IPS DF 19.7 (cell line): ENCODE measurements at regions not wholly inside any gene's neighbourhood (a gene's known extent, or its start where the extent isn't known, plus 50 kb on each side); places are given as distances from the start of the nearest gene placed in this dataset.
"Not testable (repeated sequence)": the region's sequence is repeated elsewhere in the genome, so short reads cannot be mapped to it uniquely, and the experiment has no call there.

Experiments used
- DNase-seq: peaks from one replicate; pipeline ENCODE4 v3.0.0-alpha.2; 2013; ENCODE audit warnings: low read depth, low spot score

DNA sequence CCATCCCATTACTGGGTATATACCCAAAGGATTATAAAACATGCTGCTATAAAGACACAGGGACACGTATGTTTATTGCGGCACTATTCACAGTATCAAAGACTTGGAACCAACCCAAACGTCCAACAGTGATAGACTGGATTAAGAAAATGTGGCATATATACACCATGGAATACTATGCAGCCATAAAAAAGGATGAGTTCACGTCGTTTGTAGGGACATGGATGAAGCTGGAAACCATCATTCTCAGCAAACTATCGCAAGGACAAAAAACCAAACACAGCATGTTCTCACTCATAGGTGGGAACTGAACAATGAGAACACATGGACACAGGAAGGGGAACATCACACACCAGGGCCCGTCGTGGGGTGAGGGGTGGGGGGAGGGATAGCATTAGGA, 106.1 kb downstream of the CHD1L start:
- DNase-seq = not testable (repeated sequence)

DNA sequence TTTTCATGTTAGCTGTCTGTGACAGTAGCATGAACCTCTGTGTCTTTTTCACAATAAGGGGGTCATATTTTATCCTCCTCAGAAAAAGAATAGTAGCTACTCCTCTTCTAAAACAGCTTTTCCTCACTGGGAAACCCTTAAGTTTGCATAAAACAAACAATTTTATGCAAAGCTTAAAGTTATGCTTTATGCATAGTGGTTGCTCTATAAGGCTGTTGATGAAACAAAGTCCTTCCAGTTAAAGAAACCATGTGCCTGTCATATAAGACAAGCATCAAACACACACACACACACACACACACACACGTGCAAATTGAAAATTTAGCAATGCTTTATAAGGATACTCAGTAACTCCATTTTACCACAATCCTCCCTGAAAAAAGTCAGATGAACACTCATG, 107.0 kb downstream of the CHD1L start:
- no peak for DNase-seq

DNA sequence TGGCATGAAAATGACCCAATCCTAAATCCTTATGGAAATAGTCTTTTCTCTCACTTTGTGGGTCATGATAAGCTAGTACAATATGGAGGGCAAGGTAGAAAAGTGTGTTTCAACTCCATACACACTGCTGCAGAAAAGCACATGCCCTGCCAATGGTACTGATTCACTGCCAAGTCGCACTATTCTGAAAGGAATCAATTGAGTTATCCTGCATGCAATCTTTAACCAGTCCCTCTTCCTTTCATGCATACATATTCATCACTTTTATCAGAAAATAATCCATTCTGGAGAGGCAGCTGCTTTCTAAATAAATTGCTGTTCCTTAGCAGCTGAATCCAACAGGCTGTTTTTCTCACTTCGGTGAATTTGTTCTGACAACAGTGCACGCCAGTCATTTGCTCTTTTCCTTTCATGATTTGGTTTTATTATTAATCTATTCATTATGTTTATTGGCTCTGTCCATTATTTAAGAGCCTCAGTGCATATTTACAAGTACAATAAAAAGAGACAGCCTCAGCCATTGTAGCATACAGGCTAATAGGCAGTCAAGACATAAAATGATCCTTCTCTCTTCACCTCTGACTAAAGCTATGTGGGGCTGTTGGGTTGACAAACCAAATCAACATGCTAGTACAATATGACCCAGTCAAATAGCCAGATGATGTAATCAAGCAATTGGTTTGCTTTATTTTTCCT, 108.8 kb downstream of the CHD1L start:
- no peak for DNase-seq

DNA sequence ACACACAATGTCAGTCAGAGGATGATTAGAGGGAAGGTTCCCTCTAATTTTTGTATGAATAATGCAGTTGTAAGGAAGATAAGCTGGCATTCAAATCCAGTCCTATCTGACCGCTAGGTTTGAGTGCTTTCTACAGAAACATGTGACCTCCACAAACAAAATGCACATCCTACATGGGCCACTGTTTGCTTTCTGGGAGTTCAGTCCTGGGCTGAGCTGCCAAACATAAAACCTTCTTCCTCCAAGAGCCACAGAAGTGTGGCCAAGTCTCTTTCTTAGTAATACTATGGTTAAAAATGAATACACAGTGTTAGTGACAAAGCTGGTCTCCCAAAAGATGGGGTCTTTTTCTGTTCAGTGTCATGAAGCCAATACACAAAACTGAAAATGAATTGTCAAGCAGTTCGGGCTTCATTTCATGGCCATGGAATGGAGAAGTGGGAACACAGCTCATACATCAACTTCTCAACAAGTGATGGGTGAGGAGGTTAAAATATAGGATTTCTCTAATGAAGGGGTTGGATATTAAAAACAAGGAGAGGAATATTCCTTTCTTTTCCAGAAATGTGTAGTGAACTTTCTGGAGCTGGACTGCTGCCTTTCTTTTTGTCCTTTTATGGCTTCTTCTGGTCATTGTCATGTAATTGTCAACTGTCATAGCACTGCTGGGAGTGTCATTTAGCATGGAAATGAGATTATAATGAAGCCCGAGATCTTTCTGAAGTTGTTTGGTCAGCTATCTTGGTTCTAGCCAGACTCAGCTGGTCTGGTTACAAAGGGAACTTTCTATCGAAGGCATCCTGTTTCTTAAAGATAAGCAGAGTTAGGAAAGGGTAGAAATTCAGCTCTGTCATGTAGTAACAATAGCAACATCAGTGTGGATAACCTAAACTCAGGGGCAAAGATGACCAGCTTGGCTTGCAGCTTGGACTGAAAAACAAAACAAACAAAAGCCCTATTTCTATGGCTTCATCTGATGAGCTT, 135.1 kb downstream of the CHD1L start:
- DNase-seq = no peak

DNA sequence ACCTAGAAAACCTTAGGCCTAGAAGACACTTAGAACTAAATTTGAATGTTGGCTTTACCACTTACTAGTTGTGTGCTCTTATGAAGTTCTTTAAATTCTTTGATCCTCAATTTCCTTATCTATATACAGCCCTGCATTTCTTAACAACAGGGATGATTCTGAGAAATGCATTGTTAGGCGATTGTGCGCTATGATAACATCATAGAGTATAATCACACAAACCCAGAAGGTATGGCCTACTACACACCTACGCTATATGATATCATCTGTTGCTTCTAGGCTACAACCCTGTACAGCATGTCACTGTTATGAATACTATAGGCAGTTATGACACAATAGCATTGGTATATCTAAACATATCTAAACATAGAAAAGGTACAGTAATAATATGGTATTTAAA, 137.4 kb downstream of the CHD1L start:
- no peak for DNase-seq

DNA sequence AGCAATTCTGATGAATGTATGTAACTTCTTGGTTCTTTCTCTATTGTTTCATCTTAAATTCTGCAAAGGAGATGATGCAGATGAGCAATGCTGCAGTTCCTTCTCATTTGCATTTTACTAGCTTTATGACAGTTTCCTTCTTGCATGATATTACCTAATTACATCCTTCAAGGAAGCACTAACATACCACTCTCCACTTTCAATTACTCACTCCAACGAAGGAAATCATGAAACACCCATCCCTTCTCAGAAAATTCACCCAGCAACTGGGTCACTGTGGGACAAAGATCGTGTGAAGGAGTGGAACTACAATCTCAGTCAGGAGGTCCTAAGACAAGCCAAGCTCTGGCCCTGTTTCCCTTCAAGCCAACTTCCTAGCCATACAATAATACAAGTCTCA, 142.3 kb downstream of the CHD1L start:
- DNase-seq = no peak

DNA sequence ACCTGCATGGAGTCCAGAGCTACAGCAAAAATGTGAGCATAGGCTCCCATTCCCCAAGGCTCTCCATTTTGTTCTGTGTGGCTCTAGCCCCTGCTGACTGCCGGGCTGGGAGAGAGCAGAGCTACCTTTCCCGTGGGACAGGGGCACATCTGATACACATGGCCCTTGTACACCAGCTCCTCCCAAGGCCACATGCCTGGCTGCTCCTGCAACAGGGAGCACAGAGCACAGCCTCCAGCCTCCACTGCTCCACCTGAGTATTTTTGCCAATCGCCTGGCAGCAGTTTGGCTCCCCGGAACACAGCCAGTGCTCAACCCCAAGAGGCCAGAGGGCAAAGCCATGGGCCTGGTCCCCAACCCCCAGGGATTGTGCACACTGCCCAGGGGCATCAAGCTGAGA, 146.5 kb downstream of the CHD1L start:
- DNase-seq = no peak

DNA sequence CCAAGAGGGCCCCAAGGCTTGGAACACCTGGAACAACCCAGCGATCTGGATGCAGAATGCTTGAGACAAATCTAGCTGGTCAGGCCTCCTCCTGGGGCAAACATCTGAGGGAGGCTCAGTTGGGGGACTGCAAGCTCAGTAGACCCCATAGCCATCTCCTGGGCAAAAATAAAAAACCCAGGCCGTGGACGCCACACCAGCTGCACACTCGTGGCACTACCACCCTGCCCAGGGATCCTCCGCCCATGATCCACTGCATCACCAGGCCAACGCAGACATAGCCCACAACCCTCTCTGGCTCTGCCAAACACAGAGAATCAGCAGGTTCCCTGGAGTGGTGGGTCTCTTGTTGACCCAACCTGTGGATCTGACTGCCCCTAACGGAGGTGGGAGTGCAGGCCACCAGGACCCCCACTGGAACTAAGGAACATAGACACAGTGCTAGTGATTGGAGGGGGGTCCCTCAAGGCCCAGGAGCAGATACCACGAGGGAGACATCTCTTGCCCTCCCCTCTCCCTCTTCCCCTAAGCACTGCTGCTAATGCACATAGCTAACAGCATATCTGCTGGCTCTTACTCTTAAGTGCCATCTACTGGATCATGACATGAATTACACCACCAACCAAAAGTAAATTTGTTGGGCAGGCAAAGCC, 147.2 kb downstream of the CHD1L start:
- peak; percentile 42 for DNase-seq

DNA sequence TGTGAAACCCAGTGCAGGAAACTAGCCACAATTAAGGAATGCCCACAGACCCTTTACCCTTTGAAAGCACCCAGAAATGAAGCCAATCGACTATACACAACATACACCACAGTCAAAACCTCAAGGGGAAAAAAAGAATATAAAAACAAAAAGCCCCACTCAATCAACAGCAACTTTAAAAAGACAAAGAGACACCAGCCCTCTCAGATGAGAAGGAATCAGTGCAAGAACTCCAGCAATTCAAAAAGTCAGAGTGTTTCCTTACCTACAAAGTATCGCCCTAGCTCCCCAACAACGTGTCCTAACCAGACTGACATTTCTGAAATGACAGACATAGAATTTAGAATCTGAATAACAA, 147.7 kb downstream of the CHD1L start:
- no peak for DNase-seq

DNA sequence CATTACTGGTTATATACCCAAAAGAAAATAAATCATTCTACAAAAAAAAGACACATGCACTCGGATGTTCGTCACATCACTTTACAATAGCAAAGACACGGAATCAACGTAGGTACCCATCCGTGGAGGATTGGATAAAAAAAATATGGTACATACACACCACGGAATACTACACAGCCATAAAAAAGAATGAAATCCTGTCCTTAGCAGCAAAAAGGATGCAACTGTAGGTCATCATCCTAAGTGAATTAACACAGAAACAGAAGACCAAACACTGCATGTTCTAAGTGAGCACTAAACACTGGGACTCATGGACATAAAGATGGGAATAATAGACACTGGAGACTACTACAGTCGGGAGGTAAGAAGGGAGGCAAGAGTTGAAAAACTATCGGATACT, 148.6 kb downstream of the CHD1L start:
- no peak for DNase-seq

DNA sequence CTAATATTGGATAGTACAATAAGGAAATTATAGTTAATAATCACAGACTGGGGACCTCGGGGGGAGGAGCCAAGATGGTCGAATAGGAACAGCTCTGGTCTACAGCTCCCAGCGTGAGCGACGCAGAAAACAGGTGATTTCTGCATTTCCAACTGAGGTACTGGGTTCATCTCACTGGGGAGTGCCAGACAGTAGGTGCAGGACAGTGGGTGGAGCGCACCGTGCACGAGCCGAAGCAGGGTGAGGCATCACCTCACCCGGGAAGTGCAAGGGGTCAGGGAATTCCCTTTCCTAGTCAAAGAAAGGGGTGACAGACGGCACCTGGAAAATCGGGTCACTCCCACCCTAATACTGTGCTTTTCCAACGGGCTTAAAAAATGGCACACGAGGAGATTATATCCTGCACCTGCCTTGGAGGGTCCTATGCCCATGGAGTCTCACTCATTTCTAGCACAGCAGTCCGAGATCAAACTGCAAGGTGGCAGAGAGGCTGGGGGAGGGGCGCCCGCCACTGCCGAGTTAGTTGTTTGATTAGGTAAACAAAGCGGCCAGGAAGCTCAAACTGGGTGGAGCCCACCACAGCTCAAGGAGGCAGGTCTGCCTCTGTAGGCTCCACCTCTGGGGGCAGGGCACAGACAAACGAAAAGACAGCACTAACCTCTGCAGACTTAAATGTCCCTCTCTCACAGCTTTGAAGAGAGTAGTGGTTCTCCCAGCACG, 138.8 kb upstream of the BCL9 start:
- not testable (repeated sequence) for DNase-seq

DNA sequence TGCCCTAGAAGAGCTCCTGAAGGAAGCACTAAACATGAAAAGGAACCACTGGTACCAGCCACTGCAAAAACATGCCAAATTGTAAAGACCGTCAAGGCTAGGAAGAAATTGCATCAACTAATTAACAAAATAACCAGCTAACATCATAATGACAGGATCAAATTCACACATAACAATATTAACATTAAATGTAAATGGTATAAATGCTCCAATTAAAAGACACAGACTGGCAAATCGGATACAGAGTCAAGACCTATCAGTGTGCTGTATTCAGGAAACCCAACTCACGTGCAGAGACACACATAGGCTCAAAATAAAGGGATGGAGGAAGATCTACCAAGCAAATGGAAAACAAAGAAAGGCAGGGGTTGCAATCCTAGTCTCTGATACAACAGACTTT, 137.0 kb upstream of the BCL9 start:
- DNase-seq = not testable (repeated sequence)

DNA sequence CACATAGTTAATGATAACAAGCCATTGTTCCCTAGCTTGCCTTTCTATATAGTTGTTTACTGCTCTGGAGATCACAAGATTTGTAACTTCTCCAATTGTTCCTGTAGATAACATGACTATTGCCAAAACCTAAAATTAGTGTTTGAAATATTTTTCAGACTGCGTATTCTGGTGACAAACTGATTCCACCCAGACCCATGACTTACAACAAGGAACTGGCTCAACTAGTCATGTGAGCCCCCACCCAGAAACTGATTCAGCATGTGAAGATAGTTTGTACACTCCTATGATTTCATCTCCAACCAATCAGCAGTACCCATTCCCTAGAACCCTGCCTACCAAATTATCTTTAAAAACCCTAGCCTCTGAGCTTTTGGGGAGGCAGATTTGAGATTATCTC, 131.4 kb upstream of the BCL9 start:
- DNase-seq = no peak

DNA sequence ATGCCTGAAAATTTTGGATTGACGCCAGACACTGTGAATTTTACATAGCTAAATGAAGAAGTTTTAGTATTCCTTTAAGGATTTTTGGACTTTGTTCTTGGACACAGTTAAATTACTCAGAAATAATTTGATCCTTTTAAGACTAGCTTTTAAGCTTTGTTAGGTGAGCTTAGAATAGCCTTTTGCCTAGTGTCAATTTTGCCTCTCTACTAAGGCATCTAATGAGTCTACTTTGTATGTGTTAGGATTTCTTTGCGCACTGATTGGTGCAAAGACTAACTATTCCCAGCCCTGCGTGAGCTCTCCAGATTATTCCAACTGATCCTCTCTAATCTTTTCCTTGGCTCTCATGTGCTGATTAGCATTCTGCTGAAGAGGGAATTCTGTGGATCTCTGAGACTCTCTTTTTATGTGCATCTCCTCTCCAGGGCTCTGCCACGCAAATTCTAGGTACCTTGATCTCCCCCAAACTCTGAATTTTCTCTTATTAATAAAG, 128.1 kb upstream of the BCL9 start:
- no peak for DNase-seq

DNA sequence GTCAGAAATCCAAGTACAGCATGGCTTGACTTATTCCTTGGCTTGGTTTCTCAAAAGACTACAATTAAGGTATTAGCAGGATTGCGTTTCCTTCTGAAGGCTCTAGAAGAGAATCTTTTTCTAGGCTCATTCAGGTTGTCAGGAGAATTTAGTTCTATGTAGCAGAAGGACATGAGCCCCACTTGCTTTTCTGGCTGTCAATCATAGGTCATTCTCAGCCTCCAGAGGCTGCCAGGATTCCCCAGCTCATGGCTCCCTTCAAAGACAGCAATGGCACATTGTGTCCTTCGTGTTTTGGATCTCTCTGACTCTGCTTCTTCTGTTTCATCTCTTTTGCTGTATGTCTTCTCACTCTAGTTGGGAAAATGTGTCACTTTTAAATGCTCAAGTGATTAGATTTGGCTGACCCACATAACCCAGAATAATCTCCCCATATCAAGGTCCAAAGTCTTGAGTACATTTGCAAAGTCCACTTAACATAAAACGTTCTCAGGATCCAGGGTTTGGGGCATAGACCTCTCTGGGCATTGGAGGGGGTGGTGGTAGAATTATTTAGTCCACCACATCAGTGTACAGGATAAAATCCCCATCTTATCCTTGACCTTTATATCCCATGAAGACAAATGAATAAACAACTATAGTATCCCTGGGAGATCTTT, 126.7 kb upstream of the BCL9 start:
- DNase-seq = no peak

DNA sequence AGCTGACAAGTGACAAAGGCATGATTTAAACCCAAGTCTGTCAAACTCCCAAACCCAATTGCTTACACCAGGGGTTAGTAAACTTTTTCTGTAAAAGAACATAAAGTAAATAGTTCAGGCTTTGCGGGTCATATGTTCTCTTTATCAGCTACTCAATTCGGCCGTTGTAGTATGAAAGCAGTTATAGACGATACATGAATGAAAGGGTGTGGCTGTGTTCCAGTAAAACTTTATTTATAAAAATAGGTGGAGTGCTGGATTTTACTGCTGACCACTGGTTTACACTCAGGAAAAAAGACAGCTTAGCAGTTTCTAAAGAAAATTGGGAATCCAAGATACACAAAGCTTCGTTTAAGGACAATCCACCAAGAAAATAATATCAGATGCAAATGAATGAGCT, 124.3 kb upstream of the BCL9 start:
- DNase-seq = no peak

DNA sequence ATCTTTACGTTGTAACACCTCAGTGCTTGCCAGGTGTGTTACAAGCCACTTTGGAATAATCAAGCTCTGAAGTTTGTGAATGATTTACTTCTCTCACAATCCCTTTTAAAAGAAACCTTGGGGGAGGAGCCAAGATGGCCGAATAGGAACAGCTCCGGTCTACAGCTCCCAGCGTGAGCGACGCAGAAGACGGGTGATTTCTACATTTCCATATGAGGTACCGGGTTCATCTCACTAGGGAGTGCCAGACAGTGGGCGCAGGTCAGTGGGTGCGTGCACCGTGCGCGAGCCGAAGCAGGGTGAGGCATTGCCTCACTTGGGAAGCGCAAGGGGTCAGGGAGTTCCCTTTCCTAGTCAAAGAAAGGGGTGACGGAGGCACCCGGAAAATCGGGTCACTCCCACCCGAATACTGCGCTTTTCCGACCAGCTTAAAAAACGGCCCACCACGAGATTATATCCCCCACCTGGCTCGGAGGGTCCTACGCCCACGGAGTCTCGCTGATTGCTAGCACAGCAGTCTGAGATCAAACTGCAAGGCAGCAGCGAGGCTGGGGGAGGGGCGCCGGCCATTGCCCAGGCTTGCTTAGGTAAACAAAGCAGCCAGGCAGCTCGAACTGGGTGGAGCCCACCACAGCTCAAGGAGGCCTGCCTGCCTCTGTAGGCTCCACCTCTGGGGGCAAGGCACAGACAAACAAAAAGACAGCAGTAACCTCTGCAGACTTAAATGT, 118.0 kb upstream of the BCL9 start:
- not testable (repeated sequence) for DNase-seq

DNA sequence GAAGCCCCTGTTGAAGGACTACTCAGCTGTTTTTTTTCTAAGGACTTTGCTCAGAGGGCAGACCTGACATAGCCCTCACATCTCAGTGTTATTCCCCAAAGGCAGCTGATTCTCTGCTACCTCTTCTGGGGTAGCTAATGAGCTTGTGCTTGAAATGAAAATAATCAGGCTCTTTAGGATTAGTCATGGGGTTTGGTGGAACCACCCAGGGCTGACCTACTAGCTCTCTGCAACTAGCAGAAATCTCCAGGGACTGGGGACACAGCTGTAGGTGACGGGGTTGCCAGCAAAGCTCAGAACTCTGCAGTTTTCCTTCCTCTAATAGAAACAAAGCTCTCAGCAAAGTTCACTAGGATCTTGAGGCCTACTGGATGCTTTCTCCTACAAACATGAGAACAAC, 106.4 kb upstream of the BCL9 start:
- DNase-seq = no peak

DNA sequence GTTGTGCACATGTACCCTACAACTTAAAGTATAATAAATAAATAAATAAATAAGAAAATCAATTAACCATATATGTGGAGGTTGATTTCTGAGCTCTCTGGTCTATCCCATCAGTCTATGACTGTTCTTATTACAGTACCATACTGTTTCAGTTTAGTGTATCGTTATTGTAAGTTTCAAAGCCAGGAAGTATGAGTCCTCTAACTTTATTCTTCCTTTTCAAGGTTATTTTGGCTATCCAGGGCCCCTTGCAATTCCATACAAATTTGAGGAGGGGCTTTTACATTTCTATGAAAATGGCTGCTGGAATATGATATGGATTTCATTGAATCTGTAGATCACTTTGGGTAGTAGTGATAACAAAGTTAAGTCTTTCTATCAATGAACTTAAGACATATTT, 96.9 kb upstream of the BCL9 start:
- no peak for DNase-seq

DNA sequence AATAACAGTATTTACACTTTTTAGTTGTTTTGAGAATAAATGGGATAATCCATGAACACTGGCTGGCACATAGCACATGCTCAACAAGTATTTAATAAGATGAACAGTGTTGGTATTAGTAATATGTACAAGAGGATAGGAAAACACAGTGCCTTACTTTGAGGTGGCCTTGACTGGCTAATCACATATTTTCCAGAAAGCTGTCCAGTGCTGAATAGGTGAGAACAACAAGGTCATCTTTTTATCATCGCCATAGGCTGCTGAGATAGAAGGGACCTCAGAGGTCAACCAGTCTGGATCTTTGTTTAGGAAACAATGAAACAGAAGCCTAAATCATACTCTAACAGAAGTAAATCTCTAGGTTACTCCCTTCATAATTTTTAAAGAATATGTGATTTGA, 89.7 kb upstream of the BCL9 start:
- no peak for DNase-seq

DNA sequence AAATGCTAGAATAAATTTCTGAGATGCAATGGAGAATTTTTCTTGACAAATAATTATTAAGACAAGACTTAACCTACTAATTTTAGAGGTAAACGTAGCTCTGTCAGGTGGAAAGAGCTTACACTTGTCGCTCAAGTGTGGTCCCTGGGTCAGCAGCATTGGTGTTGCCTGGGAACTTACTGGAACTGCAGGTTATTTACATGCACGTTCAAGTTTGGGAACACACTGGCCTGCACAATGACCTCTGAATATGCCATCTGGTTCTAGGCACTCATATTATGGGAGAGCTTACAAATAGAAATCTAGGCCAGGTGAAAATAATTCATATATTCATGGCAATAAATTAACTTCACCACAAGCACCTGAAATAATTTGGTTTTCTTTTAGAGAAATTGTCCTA, 88.5 kb upstream of the BCL9 start:
- no peak for DNase-seq
